HFF-Myc (cell line): ENCODE measurements at regions not wholly inside any gene's neighbourhood (a gene's known extent, or its start where the extent isn't known, plus 50 kb on each side); places are given as distances from the start of the nearest gene placed in this dataset.

Source experiments
- DNase-seq: peaks from one replicate; pipeline ENCODE4 v3.0.0-alpha.2; 2011; ENCODE audit warnings: low read depth; ENCODE audit errors: extremely low read depth
- H3K4me3 ChIP-seq: replicated peaks from 2 replicates; pipeline ENCODE4 v1.5.1; 2011; ENCODE audit warnings: low read depth, mild to moderate bottlenecking, control low read depth, low read length
- TF ChIP-seq, protein P1 (sequence below): IDR thresholded peaks from 2 replicates; pipeline ENCODE4 v1.5.1; 2012; ENCODE audit warnings: mild to moderate bottlenecking, low read depth, low read length, control low read depth; ENCODE audit errors: missing control alignments

DNA sequence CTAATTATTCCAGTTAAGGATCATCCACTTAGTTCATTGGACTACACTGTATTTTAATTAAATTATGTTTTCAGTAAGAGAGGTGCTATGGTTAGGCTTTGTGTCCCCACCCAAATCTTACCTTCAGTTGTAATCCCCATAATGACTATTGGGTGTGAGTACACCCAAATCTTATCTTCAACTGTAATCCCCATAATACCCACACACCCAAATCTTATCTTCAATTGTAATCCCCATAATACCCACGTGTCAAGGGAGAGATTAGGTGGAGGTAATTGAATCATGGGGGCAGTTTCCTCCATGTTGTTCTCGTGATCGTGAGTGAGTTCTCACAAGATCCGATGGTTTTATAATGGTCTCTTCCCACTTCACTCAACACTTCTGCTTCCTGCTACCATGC is 208.0 kb upstream of the PHACTR1 start:
- no peak overlapping the region for H3K4me3 ChIP-seq
- TF ChIP-seq, protein P1, sequence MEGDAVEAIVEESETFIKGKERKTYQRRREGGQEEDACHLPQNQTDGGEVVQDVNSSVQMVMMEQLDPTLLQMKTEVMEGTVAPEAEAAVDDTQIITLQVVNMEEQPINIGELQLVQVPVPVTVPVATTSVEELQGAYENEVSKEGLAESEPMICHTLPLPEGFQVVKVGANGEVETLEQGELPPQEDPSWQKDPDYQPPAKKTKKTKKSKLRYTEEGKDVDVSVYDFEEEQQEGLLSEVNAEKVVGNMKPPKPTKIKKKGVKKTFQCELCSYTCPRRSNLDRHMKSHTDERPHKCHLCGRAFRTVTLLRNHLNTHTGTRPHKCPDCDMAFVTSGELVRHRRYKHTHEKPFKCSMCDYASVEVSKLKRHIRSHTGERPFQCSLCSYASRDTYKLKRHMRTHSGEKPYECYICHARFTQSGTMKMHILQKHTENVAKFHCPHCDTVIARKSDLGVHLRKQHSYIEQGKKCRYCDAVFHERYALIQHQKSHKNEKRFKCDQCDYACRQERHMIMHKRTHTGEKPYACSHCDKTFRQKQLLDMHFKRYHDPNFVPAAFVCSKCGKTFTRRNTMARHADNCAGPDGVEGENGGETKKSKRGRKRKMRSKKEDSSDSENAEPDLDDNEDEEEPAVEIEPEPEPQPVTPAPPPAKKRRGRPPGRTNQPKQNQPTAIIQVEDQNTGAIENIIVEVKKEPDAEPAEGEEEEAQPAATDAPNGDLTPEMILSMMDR: no peak
- no peak for DNase-seq

DNA sequence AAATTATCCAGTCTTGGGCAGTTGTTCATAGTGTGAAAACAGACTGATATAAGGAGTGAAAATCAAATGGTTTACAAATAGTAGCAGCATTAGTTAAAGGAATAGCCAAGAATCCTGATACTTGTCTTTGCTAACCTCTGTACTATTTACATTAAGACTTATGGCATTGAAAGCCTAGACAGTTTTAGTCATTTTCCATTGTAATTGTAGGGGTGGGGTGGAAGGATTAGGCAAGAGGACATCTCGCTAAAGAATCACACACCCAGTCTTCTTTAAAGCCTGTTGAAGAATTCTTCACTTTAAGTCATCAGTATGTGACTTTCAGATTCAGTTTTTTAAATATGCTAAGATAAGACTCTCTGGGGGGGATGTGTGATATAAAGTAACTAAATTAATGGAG is 207.5 kb upstream of the PHACTR1 start:
- TF ChIP-seq, protein P1: no peak
- H3K4me3 ChIP-seq: no peak overlapping the region
- no peak for DNase-seq

DNA sequence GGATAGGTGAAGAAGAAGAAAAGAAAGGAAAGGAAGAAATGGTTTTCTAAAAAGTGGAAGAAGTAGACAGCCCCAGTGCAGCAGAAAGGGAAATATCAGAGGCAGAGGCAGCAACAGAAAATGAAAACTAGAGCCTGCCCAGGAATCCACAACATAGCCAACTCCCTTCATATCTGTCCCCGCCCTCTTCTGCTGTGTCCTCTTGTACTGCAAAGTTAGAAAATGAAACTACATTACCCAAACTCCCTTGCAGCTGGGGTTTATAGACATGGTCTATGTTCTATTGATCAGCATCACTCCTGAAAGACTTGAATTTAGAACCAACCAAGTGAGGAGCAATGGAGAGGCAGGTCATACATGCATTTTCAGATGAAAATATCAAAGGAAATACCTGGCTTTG is 200.5 kb upstream of the PHACTR1 start:
- DNase-seq: no peak
- no peak overlapping the region for H3K4me3 ChIP-seq
- TF ChIP-seq, protein P1: no peak

DNA sequence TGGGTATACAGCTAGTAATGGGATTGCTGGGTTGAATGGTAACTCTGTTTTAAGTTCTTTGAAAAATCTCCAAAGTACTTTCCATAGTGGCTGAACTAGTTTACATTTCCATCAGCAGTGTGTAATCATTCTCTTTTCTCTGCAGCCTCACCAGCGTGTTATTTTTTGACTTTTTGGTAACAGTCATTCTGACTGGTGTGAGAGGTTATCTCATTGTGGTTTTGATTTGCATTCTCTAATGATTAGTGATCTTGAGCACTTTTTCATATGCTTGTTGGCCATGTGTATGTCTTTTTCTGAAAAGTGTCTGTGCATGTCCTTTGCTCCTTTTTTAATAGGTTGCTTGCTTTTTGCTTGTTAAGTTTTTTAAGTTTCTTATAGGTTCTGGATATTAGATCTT is 194.2 kb upstream of the PHACTR1 start:
- no peak for DNase-seq
- no peak overlapping the region for H3K4me3 ChIP-seq
- TF ChIP-seq, protein P1: no peak

DNA sequence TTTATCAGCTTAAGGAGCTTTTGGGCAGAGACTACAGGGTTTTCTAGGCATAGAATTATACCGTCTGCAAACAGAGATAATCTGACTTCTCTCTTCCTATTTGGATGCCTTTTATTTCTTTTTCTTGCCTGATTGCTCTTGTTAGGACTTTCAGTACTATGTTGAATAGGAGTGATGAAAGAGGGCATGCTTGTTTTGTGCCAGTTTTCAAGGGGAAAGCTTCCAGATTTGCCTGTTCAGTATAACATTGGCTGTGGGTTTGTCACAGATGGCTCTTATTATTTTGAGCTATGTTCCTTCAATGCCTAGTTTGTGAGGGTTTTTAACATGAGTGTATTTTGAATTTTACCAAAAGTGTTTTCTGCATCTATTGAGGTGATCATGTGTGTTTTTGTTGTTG is 192.8 kb upstream of the PHACTR1 start:
- H3K4me3 ChIP-seq: no peak overlapping the region
- DNase-seq: no peak
- TF ChIP-seq, protein P1: no peak

DNA sequence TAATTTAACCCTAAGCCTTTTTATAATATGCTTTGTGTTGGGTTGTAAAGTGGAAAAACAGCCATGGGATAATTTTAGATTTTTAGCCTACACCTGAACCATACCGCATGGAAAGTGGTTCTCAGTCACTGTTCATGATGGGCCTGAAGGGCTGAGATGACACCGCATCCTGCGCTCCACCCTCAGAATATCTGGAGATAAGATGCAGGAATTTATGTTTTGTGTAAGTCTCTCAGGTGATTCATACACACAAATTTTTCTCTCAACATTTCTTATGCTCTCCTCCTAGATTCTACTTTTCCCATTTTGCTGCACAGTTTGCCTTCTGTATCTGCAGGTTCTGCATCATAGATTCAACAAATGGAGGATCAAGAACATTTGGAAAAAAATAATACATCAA is 191.3 kb upstream of the PHACTR1 start:
- no peak overlapping the region for H3K4me3 ChIP-seq
- no peak for DNase-seq
- TF ChIP-seq, protein P1: no peak

DNA sequence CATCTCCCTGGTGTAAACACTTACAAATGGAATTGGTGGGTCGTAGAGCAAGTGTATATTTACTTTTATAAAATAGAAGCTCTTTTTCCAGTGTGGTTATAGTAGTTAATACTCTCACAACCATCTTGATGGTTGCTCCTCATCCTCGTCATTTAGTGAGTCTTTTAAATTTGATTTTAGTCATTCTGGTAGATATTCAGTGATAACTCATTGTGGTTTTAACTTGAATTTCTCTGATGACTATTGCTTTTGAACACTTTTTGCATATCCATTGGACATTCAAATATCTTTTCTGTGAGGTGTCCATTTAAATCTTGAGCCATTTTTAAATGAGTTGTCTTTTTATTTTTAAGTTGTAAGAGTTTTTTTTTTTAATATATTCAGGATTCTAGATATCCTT is 189.2 kb upstream of the PHACTR1 start:
- no peak for DNase-seq
- H3K4me3 ChIP-seq: no peak overlapping the region
- TF ChIP-seq, protein P1: no peak
